ENCODE measurements at regions not wholly inside any gene's neighbourhood (a gene's known extent, or its start where the extent isn't known, plus 50 kb on each side); places are given as distances from the start of the nearest gene placed in this dataset.

- DNase-seq: no peak
Measured at GRCh38 chr12:125373375-125373774, 308.1 kb downstream of the AACS start.

- no peak for DNase-seq
Measured at GRCh38 chr12:125376422-125376821, 311.2 kb downstream of the AACS start.

DNA sequence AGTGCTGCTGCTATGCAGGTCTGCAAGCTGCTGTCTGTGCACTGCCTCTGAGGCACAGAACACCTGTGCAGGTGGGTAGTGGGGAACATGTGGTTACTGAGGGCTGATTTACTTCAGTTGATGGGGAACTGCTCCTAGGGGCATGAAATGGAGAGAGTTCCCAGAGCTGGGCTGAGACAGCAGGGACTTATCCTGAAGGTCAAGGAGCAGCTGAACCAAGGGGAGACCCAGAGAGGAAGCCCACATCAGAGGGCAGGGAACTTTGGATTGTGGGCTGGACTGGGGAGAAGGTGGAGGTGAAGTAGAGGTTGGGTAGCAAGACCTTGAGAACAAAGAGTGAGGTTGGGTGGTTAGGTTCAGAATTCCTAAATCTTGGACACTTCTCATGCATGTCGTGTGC, 311.9 kb downstream of the AACS start:
- DNase-seq: no peak

- DNase-seq: no peak
Measured at GRCh38 chr12:125381373-125381772, 316.1 kb downstream of the AACS start.

DNA sequence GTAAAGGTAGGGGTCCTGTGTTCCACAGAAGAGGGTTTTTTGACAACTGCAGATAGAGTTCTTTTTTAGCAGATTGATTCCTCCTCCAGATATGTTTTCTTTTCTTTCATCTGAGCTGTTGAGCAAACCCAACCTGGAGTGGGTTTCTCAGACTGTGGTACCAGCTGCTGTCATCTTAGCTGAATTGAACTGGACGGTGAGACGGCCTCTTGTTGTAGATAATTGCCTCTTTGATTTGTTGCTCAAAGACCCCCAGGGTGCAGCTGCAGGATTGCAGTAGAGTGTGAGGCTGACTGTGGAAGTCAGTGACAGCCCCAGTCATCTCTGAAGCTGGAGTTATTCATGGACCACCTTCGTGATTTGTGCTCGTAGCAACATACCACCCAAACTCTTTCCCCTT, 317.7 kb downstream of the AACS start:
- no peak for DNase-seq

DNA sequence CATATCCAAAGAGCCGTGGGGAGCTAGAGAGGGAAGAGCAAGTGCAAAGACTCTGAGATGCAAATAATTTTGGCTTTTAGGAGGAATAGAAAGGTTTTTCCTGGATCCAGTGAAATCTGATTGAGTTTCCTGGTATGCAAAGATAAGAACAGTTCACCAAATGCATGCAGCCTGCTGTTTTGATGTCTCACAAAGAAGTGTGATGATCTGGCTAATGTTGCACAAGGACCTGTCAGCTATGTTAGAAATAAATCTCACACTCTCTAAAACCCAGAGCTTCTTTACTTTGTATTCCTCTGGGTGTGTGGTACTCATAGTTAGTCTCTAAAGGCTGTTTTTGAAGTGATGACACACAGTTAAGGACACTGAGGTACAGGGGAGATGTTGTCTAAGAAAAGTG, 321.4 kb downstream of the AACS start:
- DNase-seq: no peak

- DNase-seq: no peak
Measured at GRCh38 chr12:125387206-125387605, 322.0 kb downstream of the AACS start.

GRCh38 chr12:125389061-125389697, 323.9 kb downstream of the AACS start:
- DNase-seq: no peak

- no peak for DNase-seq
Measured at GRCh38 chr12:125393569-125393968, 328.3 kb downstream of the AACS start.

GRCh38 chr12:125395583-125396215, 330.5 kb downstream of the AACS start:
- DNase-seq: no peak

- no peak for DNase-seq
Measured at GRCh38 chr12:125399489-125399888, 334.3 kb downstream of the AACS start.

- peak; percentile 5 for DNase-seq
Measured at GRCh38 chr12:125402874-125403789, 337.9 kb downstream of the AACS start.

DNA sequence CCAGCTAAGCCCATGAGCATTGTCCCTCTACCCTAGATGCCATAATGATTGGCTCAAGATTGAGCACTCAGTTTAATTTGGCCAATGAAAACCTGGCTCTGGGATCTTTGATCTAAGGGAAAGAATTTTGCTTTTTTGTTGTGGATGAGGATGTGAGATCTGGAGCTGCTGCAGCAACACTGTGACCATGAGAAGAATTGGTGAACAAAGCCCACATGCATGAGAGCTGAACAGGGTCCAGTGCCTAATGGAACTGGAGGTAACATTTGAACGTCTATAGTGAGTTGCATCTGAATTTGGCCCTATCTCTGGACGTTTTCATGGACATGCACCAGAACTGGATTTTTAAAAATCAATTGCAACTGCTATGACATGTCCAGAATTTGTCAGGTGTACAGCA, 338.6 kb downstream of the AACS start:
- DNase-seq: no peak

DNA sequence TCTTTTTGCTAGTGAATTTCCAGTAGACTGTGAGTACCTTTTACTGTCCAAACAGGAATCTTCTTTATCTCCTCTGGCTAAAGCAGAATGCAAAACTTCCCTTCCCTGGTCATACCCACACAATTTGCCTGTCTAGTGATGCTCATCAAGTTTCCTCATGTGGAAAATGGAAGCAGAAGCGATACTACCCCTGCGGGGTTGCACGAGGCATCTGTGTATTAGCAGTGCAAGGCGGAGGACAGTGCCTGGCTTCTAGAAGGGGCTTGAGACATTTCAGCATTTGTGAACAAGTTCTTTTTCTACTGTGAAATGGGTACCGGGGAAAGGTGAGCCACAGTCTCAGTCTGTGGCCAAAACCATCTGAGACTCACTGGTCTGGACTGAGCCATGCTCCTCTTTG, 340.9 kb downstream of the AACS start:
- no peak for DNase-seq

DNA sequence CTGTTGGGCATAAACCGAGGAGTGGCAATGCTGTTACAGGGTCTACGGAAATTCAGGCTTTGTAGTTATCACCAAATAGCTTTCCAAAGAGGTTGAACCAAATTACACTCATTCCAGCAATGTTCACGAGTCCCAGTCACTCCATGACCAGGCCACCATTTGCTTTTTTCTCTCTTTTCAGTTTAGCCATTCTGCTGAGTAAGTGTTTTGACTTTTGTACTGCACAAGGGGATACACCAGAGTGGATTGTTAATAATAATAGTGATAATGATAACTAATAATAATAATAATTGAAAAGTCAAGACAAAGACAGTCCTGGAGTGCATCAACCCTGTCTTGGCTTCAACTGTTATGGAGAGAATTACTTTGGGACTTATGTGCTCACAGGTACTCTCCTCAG, 343.5 kb downstream of the AACS start:
- no peak for DNase-seq

GRCh38 chr12:125412506-125412905, 347.3 kb downstream of the AACS start:
- DNase-seq: no peak

DNA sequence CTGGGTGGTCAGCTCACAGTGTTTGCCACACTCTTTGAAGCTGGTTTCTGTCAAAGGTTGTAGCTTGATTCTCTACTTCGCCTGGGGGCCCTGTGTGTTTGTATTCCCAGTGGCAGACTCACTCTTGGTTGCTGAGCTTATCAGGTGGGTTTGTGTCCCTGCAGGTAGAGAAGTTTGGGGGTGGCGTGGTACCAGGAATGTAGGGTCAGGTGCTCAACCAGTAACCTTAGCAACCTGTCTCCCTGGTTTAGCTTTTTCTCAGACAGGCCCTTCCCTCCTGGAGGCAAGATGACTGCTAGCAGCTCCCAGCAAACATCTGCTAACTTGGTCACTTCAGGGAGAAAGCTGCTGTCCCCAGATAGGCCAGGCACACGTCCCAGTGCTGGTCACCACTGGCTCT, 352.2 kb downstream of the AACS start:
- no peak for DNase-seq

DNA sequence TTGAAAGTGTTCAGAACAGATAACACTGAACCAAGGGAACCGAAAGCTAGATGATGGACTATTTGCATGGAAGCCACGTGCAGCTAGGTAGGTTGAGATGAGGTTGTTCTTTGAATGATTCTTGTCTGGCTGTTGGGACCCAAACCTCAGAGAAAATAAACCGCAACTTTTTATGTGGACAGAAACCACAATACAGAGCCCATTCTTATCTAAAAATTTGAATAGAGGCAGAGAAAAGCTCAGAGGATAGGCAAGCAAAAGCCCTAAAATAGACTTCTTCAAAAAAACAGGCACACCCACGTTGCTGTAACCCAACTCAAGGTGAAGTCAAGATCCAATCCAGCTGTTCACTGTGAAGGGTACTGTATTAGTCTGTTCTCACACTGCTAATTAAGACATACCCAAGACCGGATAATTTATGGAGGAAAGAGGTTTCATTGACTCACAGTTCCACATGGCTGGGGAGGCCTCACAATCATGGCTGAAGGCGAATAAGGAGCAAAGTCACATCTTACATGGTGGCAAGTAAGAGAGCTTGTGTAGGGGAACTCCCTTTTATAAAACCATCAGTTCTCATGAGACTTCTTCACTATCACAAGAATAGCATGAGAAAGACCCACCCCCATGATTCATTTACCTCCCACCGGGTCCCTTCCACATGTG, 353.8 kb downstream of the AACS start:
- no peak for DNase-seq

- DNase-seq: no peak
Measured at GRCh38 chr12:125424909-125425308, 359.7 kb downstream of the AACS start.

GRCh38 chr12:125431516-125431915, 366.3 kb downstream of the AACS start:
- DNase-seq: no peak

DNA sequence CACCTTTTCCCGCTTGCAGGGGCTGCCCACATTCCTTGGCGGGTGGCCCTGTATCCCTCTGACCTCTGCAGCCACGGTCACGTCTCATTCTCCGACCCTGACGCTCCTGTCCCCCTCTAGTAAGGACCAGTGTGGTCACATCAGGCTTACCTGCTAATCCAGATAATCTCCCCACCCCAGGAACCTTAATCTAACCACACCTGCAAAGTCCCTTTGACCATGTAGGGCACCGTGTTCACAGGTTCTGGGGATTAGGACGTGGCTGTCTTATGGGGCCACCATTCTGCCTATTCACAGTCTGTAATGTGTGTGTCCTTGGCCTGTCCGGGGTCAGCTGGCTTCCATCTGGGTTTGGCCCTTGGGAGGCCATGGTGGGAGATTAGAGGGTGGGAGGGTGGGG, 368.9 kb downstream of the AACS start:
- no peak for DNase-seq

- DNase-seq: no peak
Measured at GRCh38 chr12:125434936-125435443, 369.8 kb downstream of the AACS start.

DNA sequence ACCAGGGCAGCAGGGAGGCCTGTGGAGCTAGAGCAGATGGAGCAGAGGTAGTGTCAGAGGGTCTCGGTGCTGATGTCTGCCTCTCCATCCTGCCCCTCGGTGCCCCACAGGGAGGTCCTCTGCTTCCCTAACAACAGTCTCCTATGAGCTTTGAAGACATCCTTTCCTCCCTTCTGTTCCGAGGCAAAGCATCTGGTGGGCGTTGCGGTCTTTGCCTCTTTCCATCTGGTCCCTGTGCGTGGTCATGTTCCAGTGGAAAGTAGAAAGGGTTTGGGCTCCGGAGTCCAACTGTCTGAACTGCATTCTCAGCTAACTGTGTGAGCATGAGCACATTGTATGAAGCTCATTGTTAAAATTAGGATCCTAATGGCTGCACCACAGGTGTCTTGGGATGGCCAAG, 370.6 kb downstream of the AACS start:
- DNase-seq: no peak

Data from amniotic stem cell (primary cell).